Neural progenitor cell (in vitro differentiated cells): ENCODE measurements at regions not wholly inside any gene's neighbourhood (a gene's known extent, or its start where the extent isn't known, plus 50 kb on each side); places are given as distances from the start of the nearest gene placed in this dataset.

Source experiments
- DNase-seq: peaks from one replicate; pipeline ENCODE4 v3.0.0-alpha.2; 2016; ENCODE audit warnings: low spot score
- H2AFZ ChIP-seq: fragments of 200-600 bp; sonication (generic); replicated peaks from 2 replicates; pipeline ENCODE4 v1.6.1; 2016; ENCODE audit warnings: antibody characterized with exemption
- H3F3A ChIP-seq: fragments of 200-600 bp; sonication (generic); 2 replicates; pipeline ENCODE4 v1.6.1; 2016; ENCODE audit warnings: antibody characterized with exemption, low read depth
- H3K27ac ChIP-seq: fragments of 200-600 bp; sonication (generic); 2 replicates; pipeline ENCODE4 v1.5.1; 2016; ENCODE audit warnings: mild to moderate bottlenecking
- H3K27me3 ChIP-seq: fragments of 200-600 bp; sonication (generic); 2 replicates; pipeline ENCODE4 v1.6.1; 2016; ENCODE audit warnings: mild to moderate bottlenecking, moderate library complexity
- H3K36me3 ChIP-seq: fragments of 200-600 bp; sonication (generic); 2 replicates; pipeline ENCODE4 v1.5.1; 2016
- H3K4me1 ChIP-seq: fragments of 200-600 bp; sonication (generic); 2 replicates; pipeline ENCODE4 v1.6.1; 2016; ENCODE audit warnings: mixed run types
- H3K4me2 ChIP-seq: fragments of 200-600 bp; sonication (generic); 2 replicates; pipeline ENCODE4 v1.6.1; 2016
- H3K4me3 ChIP-seq: fragments of 200-600 bp; sonication (generic); 2 replicates; pipeline ENCODE4 v1.5.1; 2016
- H3K79me2 ChIP-seq: fragments of 200-600 bp; sonication (generic); 2 replicates; pipeline ENCODE4 v1.6.1; 2016; ENCODE audit warnings: low read depth
- H3K9ac ChIP-seq: fragments of 200-600 bp; sonication (generic); 2 replicates; pipeline ENCODE4 v1.6.1; 2016
- H3K9me3 ChIP-seq: fragments of 200-600 bp; sonication (generic); 2 replicates; pipeline ENCODE4 v1.5.1; 2016; ENCODE audit warnings: low read depth
- H4K20me1 ChIP-seq: fragments of 200-600 bp; sonication (generic); 2 replicates; pipeline ENCODE4 v1.6.1; 2016; ENCODE audit warnings: low read depth
- H3K27ac Mint-ChIP-seq: 3 replicates; pipeline ENCODE4 v1.8.0; 2021; ENCODE audit warnings: mixed read lengths
- H3K27me3 Mint-ChIP-seq: 2 replicates; pipeline ENCODE4 v1.8.0; 2022; ENCODE audit warnings: low read depth, mild to moderate bottlenecking, inconsistent platforms, moderate library complexity, mixed read lengths; ENCODE audit not compliant: insufficient read depth
- H3K36me3 Mint-ChIP-seq: 3 replicates; pipeline ENCODE4 v1.8.0; 2021; ENCODE audit warnings: mixed read lengths
- H3K4me1 Mint-ChIP-seq: 3 replicates; pipeline ENCODE4 v1.8.0; 2021; ENCODE audit warnings: mixed read lengths
- H3K4me3 Mint-ChIP-seq: 3 replicates; pipeline ENCODE4 v1.8.0; 2021; ENCODE audit warnings: mild to moderate bottlenecking, moderate library complexity, mixed read lengths
- H3K9me3 Mint-ChIP-seq: 3 replicates; pipeline ENCODE4 v1.8.0; 2020; ENCODE audit warnings: mixed read lengths
- EZH2 ChIP-seq: fragments of 200-600 bp; sonication (generic); IDR thresholded peaks from 2 replicates; pipeline ENCODE4 v1.6.1; 2017; ENCODE audit warnings: antibody characterized with exemption, mild to moderate bottlenecking, moderate library complexity
- EZH2phosphoT487 ChIP-seq: fragments of 200-600 bp; sonication (generic); IDR thresholded peaks from 2 replicates; pipeline ENCODE4 v1.6.1; 2017; ENCODE audit warnings: antibody characterized with exemption
- TF ChIP-seq, protein P1 (sequence below): fragments of 200-600 bp; sonication (generic); IDR thresholded peaks from 2 replicates; pipeline ENCODE4 v1.5.1; 2017; ENCODE audit warnings: antibody characterized with exemption, mild to moderate bottlenecking

DNA sequence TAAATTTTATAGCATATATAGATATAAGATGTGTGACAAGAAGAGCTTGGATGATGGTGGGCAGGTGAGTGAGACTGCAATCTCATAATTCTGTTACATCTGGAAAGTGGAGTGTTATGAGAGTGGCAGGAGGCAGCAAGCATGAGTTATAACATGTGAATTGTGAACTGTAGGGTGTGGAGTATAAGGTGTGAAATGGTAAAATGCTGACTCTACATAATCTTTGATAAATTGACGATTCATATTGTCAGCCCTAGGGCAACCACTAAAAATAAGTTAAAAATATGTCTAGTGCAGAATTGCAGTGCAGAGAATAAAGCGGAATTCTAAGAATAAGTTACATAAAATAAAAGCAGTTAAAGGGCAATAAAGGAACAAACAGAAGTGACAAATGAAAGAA is 74.8 kb upstream of the AKR1E2 start:
- Histone ChIP-seq H3K79me2 (no peaks in the 10 kb centered on the region), H3K27ac (no peak overlapping the region), H3K27me3 (no peaks in the 10 kb centered on the region), H3K4me3 (no peak overlapping the region), H3K4me2 (no peak overlapping the region), H3K9ac (no peak overlapping the region), H3F3A (no peaks in the 10 kb centered on the region), H3K36me3 (no peaks in the 10 kb centered on the region), H3K9me3 (no peaks in the 10 kb centered on the region), H3K4me1 (no peaks in the 10 kb centered on the region), H4K20me1 (no peaks in the 10 kb centered on the region), H2AFZ (no peak overlapping the region)
- Mint-ChIP-seq H3K4me3 (no peak overlapping the region), H3K27ac (no peak overlapping the region), H3K27me3 (no peaks in the 10 kb centered on the region), H3K4me1 (peaks cover 3% of the 10 kb centered on the region), H3K36me3 (no peaks in the 10 kb centered on the region), H3K9me3 (no peaks in the 10 kb centered on the region)
- TF ChIP-seq, protein P1, sequence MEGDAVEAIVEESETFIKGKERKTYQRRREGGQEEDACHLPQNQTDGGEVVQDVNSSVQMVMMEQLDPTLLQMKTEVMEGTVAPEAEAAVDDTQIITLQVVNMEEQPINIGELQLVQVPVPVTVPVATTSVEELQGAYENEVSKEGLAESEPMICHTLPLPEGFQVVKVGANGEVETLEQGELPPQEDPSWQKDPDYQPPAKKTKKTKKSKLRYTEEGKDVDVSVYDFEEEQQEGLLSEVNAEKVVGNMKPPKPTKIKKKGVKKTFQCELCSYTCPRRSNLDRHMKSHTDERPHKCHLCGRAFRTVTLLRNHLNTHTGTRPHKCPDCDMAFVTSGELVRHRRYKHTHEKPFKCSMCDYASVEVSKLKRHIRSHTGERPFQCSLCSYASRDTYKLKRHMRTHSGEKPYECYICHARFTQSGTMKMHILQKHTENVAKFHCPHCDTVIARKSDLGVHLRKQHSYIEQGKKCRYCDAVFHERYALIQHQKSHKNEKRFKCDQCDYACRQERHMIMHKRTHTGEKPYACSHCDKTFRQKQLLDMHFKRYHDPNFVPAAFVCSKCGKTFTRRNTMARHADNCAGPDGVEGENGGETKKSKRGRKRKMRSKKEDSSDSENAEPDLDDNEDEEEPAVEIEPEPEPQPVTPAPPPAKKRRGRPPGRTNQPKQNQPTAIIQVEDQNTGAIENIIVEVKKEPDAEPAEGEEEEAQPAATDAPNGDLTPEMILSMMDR: no peak
- TF ChIP-seq EZH2: no peak
- TF ChIP-seq EZH2phosphoT487: no peak
- DNase-seq: no peak

DNA sequence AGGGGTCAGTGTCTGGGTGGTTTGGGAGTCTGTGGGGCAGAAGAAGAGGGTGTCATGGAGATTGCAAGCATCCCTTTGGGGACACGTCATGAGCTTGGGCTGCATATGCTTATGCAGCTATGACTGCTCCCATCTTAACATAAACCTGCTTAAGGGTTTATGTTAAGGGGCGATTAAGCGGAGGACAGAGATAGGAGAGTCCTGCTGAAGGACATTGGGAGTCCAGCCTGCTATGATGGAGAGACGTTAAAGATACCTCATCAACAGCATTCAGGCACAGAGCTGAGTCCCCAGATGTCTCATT is 76.8 kb upstream of the AKR1E2 start:
- no peak overlapping the region for H3K4me3 Mint-ChIP-seq
- Histone ChIP-seq H3K4me3 (no peak overlapping the region), H3K4me2 (no peak overlapping the region), H2AFZ (no peak overlapping the region), H3K27me3 (no peaks in the 10 kb centered on the region), H3F3A (no peaks in the 10 kb centered on the region), H3K27ac (no peak overlapping the region), H3K79me2 (no peaks in the 10 kb centered on the region), H4K20me1 (no peaks in the 10 kb centered on the region), H3K36me3 (no peaks in the 10 kb centered on the region), H3K9ac (no peak overlapping the region), H3K9me3 (no peaks in the 10 kb centered on the region), H3K4me1 (no peaks in the 10 kb centered on the region)
- H3K27ac Mint-ChIP-seq: no peak overlapping the region
- H3K36me3 Mint-ChIP-seq: no peaks in the 10 kb centered on the region
- peaks cover 3% of the 10 kb centered on the region for H3K4me1 Mint-ChIP-seq
- H3K27me3 Mint-ChIP-seq: no peaks in the 10 kb centered on the region
- TF ChIP-seq EZH2phosphoT487 (no peak), EZH2 (no peak)
- TF ChIP-seq, protein P1: no peak
- DNase-seq: no peak
- no peaks in the 10 kb centered on the region for H3K9me3 Mint-ChIP-seq

DNA sequence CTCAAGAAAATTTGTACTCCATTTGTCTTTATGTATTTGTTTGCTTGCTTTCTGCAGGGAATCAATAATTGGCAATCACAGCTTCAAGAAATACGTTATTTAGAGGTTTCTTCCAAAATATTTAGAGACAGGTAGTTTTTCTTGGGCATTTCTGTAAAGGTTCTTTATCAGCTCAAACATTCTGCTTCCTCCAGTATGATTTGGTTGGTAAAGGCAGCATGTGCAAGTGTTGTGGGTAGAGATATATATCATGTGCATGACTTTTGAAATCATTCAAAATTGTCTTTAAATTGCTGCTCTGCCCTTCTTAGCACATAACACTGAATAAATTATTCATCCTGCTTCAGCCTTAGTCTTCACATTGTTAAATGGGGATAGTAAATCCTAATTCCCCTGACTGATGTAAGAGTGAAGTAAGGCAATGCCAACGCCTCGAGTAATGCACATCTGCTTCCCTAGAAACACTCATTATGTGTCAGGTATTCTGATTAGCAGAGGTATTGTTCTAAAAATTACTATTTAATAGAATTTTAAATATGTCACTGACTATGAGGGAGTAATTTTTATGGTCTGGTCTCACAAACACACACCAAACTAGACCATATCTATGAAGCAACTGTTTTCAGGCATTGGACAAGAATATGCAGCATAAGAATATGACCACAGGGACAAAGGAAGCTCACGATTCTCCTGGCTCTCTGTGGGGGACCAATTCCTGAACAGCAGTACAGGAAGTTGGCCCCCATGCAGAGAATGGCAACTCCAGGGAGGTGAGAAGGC is 77.3 kb upstream of the AKR1E2 start:
- no peaks in the 10 kb centered on the region for H3K27me3 Mint-ChIP-seq
- Histone ChIP-seq H3K79me2 (no peaks in the 10 kb centered on the region), H3K4me1 (no peaks in the 10 kb centered on the region), H3F3A (no peaks in the 10 kb centered on the region), H3K9ac (no peak overlapping the region), H3K36me3 (no peaks in the 10 kb centered on the region), H3K27ac (no peak overlapping the region), H3K4me2 (no peak overlapping the region), H3K9me3 (no peaks in the 10 kb centered on the region), H3K4me3 (no peak overlapping the region), H4K20me1 (no peaks in the 10 kb centered on the region), H2AFZ (no peak overlapping the region), H3K27me3 (no peaks in the 10 kb centered on the region)
- H3K9me3 Mint-ChIP-seq: no peaks in the 10 kb centered on the region
- H3K27ac Mint-ChIP-seq: no peak overlapping the region
- TF ChIP-seq, protein P1: no peak
- no peak for TF ChIP-seq EZH2phosphoT487
- no peak for TF ChIP-seq EZH2
- H3K4me1 Mint-ChIP-seq: peaks cover 3% of the 10 kb centered on the region
- H3K36me3 Mint-ChIP-seq: no peaks in the 10 kb centered on the region
- no peak for DNase-seq
- no peak overlapping the region for H3K4me3 Mint-ChIP-seq
